ENCODE measurements at regions not wholly inside any gene's neighbourhood (a gene's known extent, or its start where the extent isn't known, plus 50 kb on each side); places are given as distances from the start of the nearest gene placed in this dataset.

DNA sequence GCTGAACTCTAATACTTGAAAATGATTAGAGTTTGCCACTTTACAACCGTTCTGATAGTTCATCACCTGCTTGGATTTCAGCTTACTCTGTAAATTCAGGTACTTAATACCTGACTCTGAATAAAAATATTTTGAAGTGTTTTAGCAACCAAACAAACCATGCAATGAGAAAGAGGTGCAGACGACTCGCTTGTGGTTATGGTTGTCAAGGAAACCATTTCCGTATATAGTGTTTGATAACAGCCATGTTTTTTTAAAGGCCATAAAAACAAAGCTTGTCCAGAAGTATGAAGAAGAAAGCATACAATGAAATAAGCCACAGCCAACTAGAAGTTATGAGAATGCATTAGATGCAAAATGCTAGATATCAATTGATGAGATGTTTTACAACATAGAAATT, 167.2 kb upstream of the HMCN1 start:
- no peak for TF ChIP-seq GABPA (IDR thresholded peaks at IDR 0.05; ENCODE audit: low read depth)
- TF ChIP-seq, protein P1, sequence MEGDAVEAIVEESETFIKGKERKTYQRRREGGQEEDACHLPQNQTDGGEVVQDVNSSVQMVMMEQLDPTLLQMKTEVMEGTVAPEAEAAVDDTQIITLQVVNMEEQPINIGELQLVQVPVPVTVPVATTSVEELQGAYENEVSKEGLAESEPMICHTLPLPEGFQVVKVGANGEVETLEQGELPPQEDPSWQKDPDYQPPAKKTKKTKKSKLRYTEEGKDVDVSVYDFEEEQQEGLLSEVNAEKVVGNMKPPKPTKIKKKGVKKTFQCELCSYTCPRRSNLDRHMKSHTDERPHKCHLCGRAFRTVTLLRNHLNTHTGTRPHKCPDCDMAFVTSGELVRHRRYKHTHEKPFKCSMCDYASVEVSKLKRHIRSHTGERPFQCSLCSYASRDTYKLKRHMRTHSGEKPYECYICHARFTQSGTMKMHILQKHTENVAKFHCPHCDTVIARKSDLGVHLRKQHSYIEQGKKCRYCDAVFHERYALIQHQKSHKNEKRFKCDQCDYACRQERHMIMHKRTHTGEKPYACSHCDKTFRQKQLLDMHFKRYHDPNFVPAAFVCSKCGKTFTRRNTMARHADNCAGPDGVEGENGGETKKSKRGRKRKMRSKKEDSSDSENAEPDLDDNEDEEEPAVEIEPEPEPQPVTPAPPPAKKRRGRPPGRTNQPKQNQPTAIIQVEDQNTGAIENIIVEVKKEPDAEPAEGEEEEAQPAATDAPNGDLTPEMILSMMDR (IDR thresholded peaks at IDR 0.05; ENCODE audit: insufficient read depth, low read length): no peak
- TF ChIP-seq SPI1 (IDR thresholded peaks at IDR 0.05; ENCODE audit: borderline replicate concordance, low read depth): no peak

All from HL-60 (cell line).